GM12878 (cell line): ENCODE measurements at regions not wholly inside any gene's neighbourhood (a gene's known extent, or its start where the extent isn't known, plus 50 kb on each side); places are given as distances from the start of the nearest gene placed in this dataset.

ENCODE experiments used
- ATAC-seq: fragments of 200-7000 bp; cut with Tn5 transposase; 3 replicates; pipeline ENCODE4 v1.9.1; 2020; ENCODE audit warnings: mild to moderate bottlenecking, moderate library complexity
- BruUV-seq: library from RNA; stranded (reverse); fragments of 400-500 nt; replicated peaks from 2 replicates; lab custom pipeline; 2021; lab: Mats Ljungman, UMichigan
- CTCF ChIA-PET: fragments of 300-600 bp; sonication (Branson Sonifier 250); formaldehyde crosslinking; extraction: SDS; loops from one replicate; lab custom pipeline; 2021; ENCODE audit warnings: inconsistent platforms; lab: Yijun Ruan, JAX
- POLR2A ChIA-PET: fragments of 350-600 bp; formaldehyde crosslinking; extraction: SDS; loops from one replicate; lab custom pipeline; 2021; ENCODE audit warnings: inconsistent platforms; lab: Charles Lee
- RAD21 ChIA-PET: fragments of 300-600 bp; sonication (Branson Sonifier 250); formaldehyde crosslinking; loops from one replicate; lab custom pipeline; 2023; ENCODE audit warnings: antibody characterized with exemption; ENCODE audit not compliant: unreplicated experiment; lab: Charles Lee
- SMC1A ChIA-PET: fragments of 300-600 bp; sonication (Branson Sonifier 250); formaldehyde crosslinking; loops from one replicate; lab custom pipeline; 2023; ENCODE audit not compliant: unreplicated experiment, uncharacterized antibody; lab: Charles Lee
- DNase-seq: peaks from one replicate; pipeline ENCODE4 v3.0.0-alpha.2; 2011; ENCODE audit warnings: low read depth, low spot score
- FAIRE-seq: peaks from 3 replicates; lab custom pipeline; 2011; peaks lifted over from hg19 to GRCh38; lab: Jason Lieb, UNC
- H2AFZ ChIP-seq: 2 replicates; pipeline ENCODE4 v1.6.0; 2011; ENCODE audit warnings: low read depth, low read length, control low read depth; ENCODE audit not compliant: control insufficient read depth
- H3K27ac ChIP-seq: 2 replicates; pipeline ENCODE4 v1.5.1; 2011; ENCODE audit warnings: control low read depth; ENCODE audit not compliant: control insufficient read depth, insufficient read depth
- H3K27me3 ChIP-seq, 2 experiments: replicated peaks in 1 of 2; 2 replicates each; pipeline versions ENCODE4 v1.6.0 to v1.6.1; 2011; ENCODE audit warnings: low read length in 1 of 2; ENCODE audit not compliant: control insufficient read depth in 2 of 2, insufficient read depth in 2 of 2
- H3K36me3 ChIP-seq, 2 experiments: 2 replicates each; pipeline ENCODE4 v1.5.1; 2011; ENCODE audit warnings: low read length in 1 of 2; ENCODE audit not compliant: control insufficient read depth in 2 of 2, insufficient read depth in 2 of 2
- H3K4me1 ChIP-seq: 2 replicates; pipeline ENCODE4 v1.6.1; 2011; ENCODE audit warnings: mild to moderate bottlenecking, low read length, moderate library complexity, mixed read lengths; ENCODE audit not compliant: control insufficient read depth, insufficient read depth
- H3K4me2 ChIP-seq: 2 replicates; pipeline ENCODE4 v1.6.0; 2011; ENCODE audit warnings: control low read depth; ENCODE audit not compliant: control insufficient read depth, insufficient read depth
- H3K4me3 ChIP-seq: fragments of 200-600 bp; sonication (generic); 2 replicates; pipeline ENCODE4 v1.5.1; 2016
- H3K79me2 ChIP-seq: 2 replicates; pipeline ENCODE4 v1.6.0; 2011; ENCODE audit warnings: low read length; ENCODE audit not compliant: control insufficient read depth, insufficient read depth
- H3K9ac ChIP-seq: 2 replicates; pipeline ENCODE4 v1.8.0; 2011; ENCODE audit warnings: low read length, control low read depth, mixed read lengths; ENCODE audit not compliant: control insufficient read depth, insufficient read depth
- H3K9me3 ChIP-seq: replicated peaks from 3 replicates; pipeline ENCODE4 v1.5.1; 2011; ENCODE audit warnings: mild to moderate bottlenecking, low read length; ENCODE audit not compliant: control insufficient read depth, insufficient read depth
- H4K20me1 ChIP-seq: 2 replicates; pipeline ENCODE4 v1.6.0; 2011; ENCODE audit not compliant: control insufficient read depth, insufficient read depth
- CEBPZ ChIP-seq: fragments of 150-350 bp; IDR thresholded peaks from 2 replicates; pipeline ENCODE4 v1.6.1; 2016; ENCODE audit warnings: low read depth, low read length
- CREB1 ChIP-seq: IDR thresholded peaks from 2 replicates; pipeline ENCODE4 v1.6.1; 2012; ENCODE audit warnings: low read depth, mild to moderate bottlenecking, inconsistent platforms
- E2F8 ChIP-seq: fragments of 450-650 bp; IDR thresholded peaks from 2 replicates; pipeline ENCODE4 v1.6.1; 2018; ENCODE audit warnings: mild to moderate bottlenecking, low read depth, moderate library complexity; ENCODE audit not compliant: partially characterized antibody
- HSF1 ChIP-seq: fragments of 150-350 bp; IDR thresholded peaks from 2 replicates; pipeline ENCODE4 v1.6.1; 2014; ENCODE audit warnings: mild to moderate bottlenecking, low read depth, low read length
- LARP7 ChIP-seq: fragments of 450-650 bp; IDR thresholded peaks from 2 replicates; pipeline ENCODE4 v1.6.1; 2017; ENCODE audit warnings: mild to moderate bottlenecking
- NFXL1 ChIP-seq: fragments of 450-650 bp; IDR thresholded peaks from 2 replicates; pipeline ENCODE4 v1.6.1; 2017; ENCODE audit warnings: antibody characterized with exemption, mild to moderate bottlenecking, borderline replicate concordance
- PML ChIP-seq: IDR thresholded peaks from 2 replicates; pipeline ENCODE4 v1.6.1; 2012; ENCODE audit warnings: low read length, inconsistent platforms
- POU2F2 ChIP-seq: IDR thresholded peaks from 3 replicates; pipeline ENCODE4 v1.6.1; 2011; ENCODE audit warnings: low read depth, mild to moderate bottlenecking, low read length, borderline replicate concordance
- STAT1 ChIP-seq: fragments of 450-650 bp; conservative IDR thresholded peaks from 2 replicates; pipeline ENCODE4 v1.6.1; 2014; ENCODE audit warnings: antibody characterized with exemption, mild to moderate bottlenecking
- SUZ12 ChIP-seq: fragments of 200-600 bp; sonication (generic); IDR thresholded peaks from one replicate; pipeline ENCODE4 v1.6.1; 2018; ENCODE audit warnings: antibody characterized with exemption, mild to moderate bottlenecking; ENCODE audit not compliant: unreplicated experiment
- TAF1 ChIP-seq: IDR thresholded peaks from 2 replicates; pipeline ENCODE4 v1.6.1; 2011; ENCODE audit warnings: mild to moderate bottlenecking, low read depth, low read length, borderline replicate concordance
- ZBTB33 ChIP-seq: fragments of 450-650 bp; IDR thresholded peaks from 2 replicates; pipeline ENCODE4 v1.6.1; 2017; ENCODE audit warnings: mild to moderate bottlenecking
- ZNF207 ChIP-seq: fragments of 450-650 bp; IDR thresholded peaks from 2 replicates; pipeline ENCODE4 v1.6.1; 2014; ENCODE audit warnings: antibody characterized with exemption, mild to moderate bottlenecking, borderline replicate concordance
- ZNF274 ChIP-seq: IDR thresholded peaks from one replicate; pipeline ENCODE4 v1.8.0; 2011; ENCODE audit not compliant: insufficient read length, insufficient read depth
- WGBS: methylation state at CpG from one replicate; pipeline ENCODE4 v1.1.6; 2016; ENCODE audit warnings: low lambda C conversion rate; ENCODE audit not compliant: insufficient replicate concordance, insufficient coverage; ENCODE audit errors: missing lambda C conversion rate; 5-methylcytosine and 5-hydroxymethylcytosine counted together
- in situ Hi-C: fragments of 300-500 bp; cut with MboI; formaldehyde crosslinking; loops from 9 replicates; pipeline ENCODE4 v1.14.3; 2018; ENCODE audit warnings: mixed read lengths
- intact Hi-C: fragments of 100-400 bp; cut with micrococcal nuclease; formaldehyde crosslinking; loops from one replicate; pipeline ENCODE4 v1.14.2; 2022; ENCODE audit not compliant: unreplicated experiment

- H3K79me2 ChIP-seq: no peaks in the 10 kb centered on the region
- POLR2A ChIA-PET: no interaction called here
- no TSS peak for BruUV-seq
- RAD21 ChIA-PET: no interaction called here
- FAIRE-seq: peak; percentile 62
- ATAC-seq: peak; percentile 62
- peaks cover 4% of the 10 kb centered on the region; the same call in 2 of the 3 replicates for H3K9me3 ChIP-seq
- no peak overlapping the region for H3K27ac ChIP-seq
- H3K9ac ChIP-seq: no peak overlapping the region
- no peak overlapping the region; the same call in 1 of the 2 replicates for H2AFZ ChIP-seq
- CTCF ChIA-PET: no interaction called here
- H3K4me3 ChIP-seq: no peak overlapping the region
- no peaks in the 10 kb centered on the region for H3K36me3 ChIP-seq
- intact Hi-C loops: no loop called here
- H4K20me1 ChIP-seq: no peaks in the 10 kb centered on the region
- H3K27me3 ChIP-seq: no peaks in the 10 kb centered on the region
- no peak for DNase-seq
- no peak overlapping the region for H3K4me2 ChIP-seq
- SMC1A ChIA-PET: no interaction called here
- WGBS: 62% methylated on average over 16 of the region's 16 CpGs
- H3K4me1 ChIP-seq: no peaks in the 10 kb centered on the region
- in situ Hi-C loops: no loop called here
- peak; percentile 60; the same call in 1 of the 2 replicates for TF ChIP-seq ZBTB33
- no peak for TF ChIP-seq TAF1
- TF ChIP-seq CREB1: no peak
- no peak for TF ChIP-seq ZNF207
- no peak for TF ChIP-seq NFXL1
- TF ChIP-seq CEBPZ: no peak
- TF ChIP-seq LARP7: no peak
- TF ChIP-seq ZNF274: no peak
- TF ChIP-seq HSF1: no peak
- no peak for TF ChIP-seq PML
- TF ChIP-seq E2F8: no peak
- TF ChIP-seq SUZ12: no peak
- TF ChIP-seq STAT1: no peak
- TF ChIP-seq POU2F2: no peak
These were observed 102.8 kb upstream of the SLC10A2 start for GRCh38 chr13:103168901-103169508.
